K562 (cell line): ENCODE measurements at regions not wholly inside any gene's neighbourhood (a gene's known extent, or its start where the extent isn't known, plus 50 kb on each side); places are given as distances from the start of the nearest gene placed in this dataset.

Experiments
- ARID1B ChIP-seq: fragments of 450-650 bp; IDR thresholded peaks from 2 replicates; pipeline ENCODE4 v1.6.1; 2016; ENCODE audit warnings: antibody characterized with exemption, mild to moderate bottlenecking, inconsistent platforms
- ARID3A ChIP-seq: IDR thresholded peaks from 2 replicates; pipeline ENCODE4 v1.6.1; 2012; ENCODE audit warnings: low read depth, low read length, improper control_type of control experiment, borderline replicate concordance
- CTCF ChIP-seq, 3 experiments: IDR thresholded peaks in 2 of 3; conservative IDR thresholded peaks in 1 of 3; 2 replicates each; pipeline ENCODE4 v1.5.1; 2011 to 2012; ENCODE audit warnings: low read length in 3 of 3, mild to moderate bottlenecking in 3 of 3, control low read depth in 2 of 3, improper control_type of control experiment in 1 of 3, inconsistent platforms in 1 of 3, low read depth in 1 of 3, mixed read lengths in 1 of 3, moderate library complexity in 1 of 3; ENCODE audit not compliant: insufficient read depth in 2 of 3
- ERF ChIP-seq: fragments of 450-650 bp; formaldehyde crosslinking; IDR thresholded peaks from 2 replicates; pipeline ENCODE4 v1.4.0; 2020; ENCODE audit warnings: mild to moderate bottlenecking, mixed read lengths
- ETV1 ChIP-seq: fragments of 450-650 bp; conservative IDR thresholded peaks from 2 replicates; pipeline ENCODE4 v1.6.1; 2016; ENCODE audit warnings: missing genetic modification characterization, control low read depth, low read depth, missing compliant biosample characterization
- FOXM1 ChIP-seq, 2 experiments: fragments of 450-650 bp in 1 of 2; sonication (generic) in 1 of 2; formaldehyde crosslinking in 1 of 2; IDR thresholded peaks; 2 replicates each; pipeline versions ENCODE4 v1.6.1 to v1.9.0; 2017 to 2022; ENCODE audit warnings: low read depth in 2 of 2, mild to moderate bottlenecking in 2 of 2, missing genetic modification reagents in 1 of 2, moderate library complexity in 1 of 2
- MAFG ChIP-seq: fragments of 450-650 bp; conservative IDR thresholded peaks from 2 replicates; pipeline ENCODE4 v1.6.1; 2016; ENCODE audit warnings: missing genetic modification characterization, missing compliant biosample characterization
- POLR2A ChIP-seq: fragments of 450-650 bp; conservative IDR thresholded peaks from 2 replicates; pipeline ENCODE4 v1.6.1; 2016
- ZNF324 ChIP-seq: fragments of 250-450 bp; sonication (Bioruptor Pico); IDR thresholded peaks from 2 replicates; pipeline ENCODE4 v1.4.0; 2020; ENCODE audit warnings: mild to moderate bottlenecking
- ZNF507 ChIP-seq: conservative IDR thresholded peaks from 2 replicates; pipeline ENCODE4 v1.6.1; 2017; ENCODE audit warnings: missing genetic modification characterization, missing compliant biosample characterization
- TF ChIP-seq, protein P1 (sequence below), 2 experiments: fragments of 450-650 bp in 1 of 2; IDR thresholded peaks; 2 replicates each; pipeline ENCODE4 v1.6.1; 2011 to 2017; ENCODE audit warnings: low read depth in 2 of 2, antibody characterized with exemption in 1 of 2, borderline replicate concordance in 1 of 2, low read length in 1 of 2, mild to moderate bottlenecking in 1 of 2, mixed read lengths in 1 of 2; ENCODE audit not compliant: control insufficient read depth in 1 of 2
- TF ChIP-seq, protein P2 (sequence below): sonication (generic); formaldehyde crosslinking; IDR thresholded peaks from 2 replicates; pipeline ENCODE4 v1.8.0; 2022; ENCODE audit warnings: missing genetic modification reagents, mild to moderate bottlenecking, borderline replicate concordance
- TF ChIP-seq, protein P3 (sequence below): sonication (generic); formaldehyde crosslinking; IDR thresholded peaks from 2 replicates; pipeline ENCODE4 v1.8.0; 2022; ENCODE audit warnings: mild to moderate bottlenecking, missing genetic modification reagents
- TF ChIP-seq, protein P4 (sequence below): sonication (generic); formaldehyde crosslinking; IDR thresholded peaks from 2 replicates; pipeline ENCODE4 v1.8.0; 2022; ENCODE audit warnings: missing genetic modification reagents, mild to moderate bottlenecking, borderline replicate concordance

- no peak for TF ChIP-seq FOXM1 (IDR thresholded peaks at IDR 0.05; ENCODE audit: low read depth)
- TF ChIP-seq FOXM1 (CRISPR knock-in tag; IDR thresholded peaks at IDR 0.05; ENCODE audit: low read depth) = no peak
- TF ChIP-seq, protein P1, sequence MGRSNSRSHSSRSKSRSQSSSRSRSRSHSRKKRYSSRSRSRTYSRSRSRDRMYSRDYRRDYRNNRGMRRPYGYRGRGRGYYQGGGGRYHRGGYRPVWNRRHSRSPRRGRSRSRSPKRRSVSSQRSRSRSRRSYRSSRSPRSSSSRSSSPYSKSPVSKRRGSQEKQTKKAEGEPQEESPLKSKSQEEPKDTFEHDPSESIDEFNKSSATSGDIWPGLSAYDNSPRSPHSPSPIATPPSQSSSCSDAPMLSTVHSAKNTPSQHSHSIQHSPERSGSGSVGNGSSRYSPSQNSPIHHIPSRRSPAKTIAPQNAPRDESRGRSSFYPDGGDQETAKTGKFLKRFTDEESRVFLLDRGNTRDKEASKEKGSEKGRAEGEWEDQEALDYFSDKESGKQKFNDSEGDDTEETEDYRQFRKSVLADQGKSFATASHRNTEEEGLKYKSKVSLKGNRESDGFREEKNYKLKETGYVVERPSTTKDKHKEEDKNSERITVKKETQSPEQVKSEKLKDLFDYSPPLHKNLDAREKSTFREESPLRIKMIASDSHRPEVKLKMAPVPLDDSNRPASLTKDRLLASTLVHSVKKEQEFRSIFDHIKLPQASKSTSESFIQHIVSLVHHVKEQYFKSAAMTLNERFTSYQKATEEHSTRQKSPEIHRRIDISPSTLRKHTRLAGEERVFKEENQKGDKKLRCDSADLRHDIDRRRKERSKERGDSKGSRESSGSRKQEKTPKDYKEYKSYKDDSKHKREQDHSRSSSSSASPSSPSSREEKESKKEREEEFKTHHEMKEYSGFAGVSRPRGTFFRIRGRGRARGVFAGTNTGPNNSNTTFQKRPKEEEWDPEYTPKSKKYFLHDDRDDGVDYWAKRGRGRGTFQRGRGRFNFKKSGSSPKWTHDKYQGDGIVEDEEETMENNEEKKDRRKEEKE (IDR thresholded peaks at IDR 0.05; ENCODE audit: borderline replicate concordance in 1 of 2, control insufficient read depth in 1 of 2, low read depth in 2 of 2, low read length in 1 of 2) = no peak
- TF ChIP-seq, protein P2, sequence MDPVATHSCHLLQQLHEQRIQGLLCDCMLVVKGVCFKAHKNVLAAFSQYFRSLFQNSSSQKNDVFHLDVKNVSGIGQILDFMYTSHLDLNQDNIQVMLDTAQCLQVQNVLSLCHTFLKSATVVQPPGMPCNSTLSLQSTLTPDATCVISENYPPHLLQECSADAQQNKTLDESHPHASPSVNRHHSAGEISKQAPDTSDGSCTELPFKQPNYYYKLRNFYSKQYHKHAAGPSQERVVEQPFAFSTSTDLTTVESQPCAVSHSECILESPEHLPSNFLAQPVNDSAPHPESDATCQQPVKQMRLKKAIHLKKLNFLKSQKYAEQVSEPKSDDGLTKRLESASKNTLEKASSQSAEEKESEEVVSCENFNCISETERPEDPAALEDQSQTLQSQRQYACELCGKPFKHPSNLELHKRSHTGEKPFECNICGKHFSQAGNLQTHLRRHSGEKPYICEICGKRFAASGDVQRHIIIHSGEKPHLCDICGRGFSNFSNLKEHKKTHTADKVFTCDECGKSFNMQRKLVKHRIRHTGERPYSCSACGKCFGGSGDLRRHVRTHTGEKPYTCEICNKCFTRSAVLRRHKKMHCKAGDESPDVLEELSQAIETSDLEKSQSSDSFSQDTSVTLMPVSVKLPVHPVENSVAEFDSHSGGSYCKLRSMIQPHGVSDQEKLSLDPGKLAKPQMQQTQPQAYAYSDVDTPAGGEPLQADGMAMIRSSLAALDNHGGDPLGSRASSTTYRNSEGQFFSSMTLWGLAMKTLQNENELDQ (CRISPR knock-in tag) = no peak
- TF ChIP-seq ARID1B = no peak
- TF ChIP-seq ARID3A = no peak
- TF ChIP-seq MAFG (tag) = no peak
- TF ChIP-seq, protein P3, sequence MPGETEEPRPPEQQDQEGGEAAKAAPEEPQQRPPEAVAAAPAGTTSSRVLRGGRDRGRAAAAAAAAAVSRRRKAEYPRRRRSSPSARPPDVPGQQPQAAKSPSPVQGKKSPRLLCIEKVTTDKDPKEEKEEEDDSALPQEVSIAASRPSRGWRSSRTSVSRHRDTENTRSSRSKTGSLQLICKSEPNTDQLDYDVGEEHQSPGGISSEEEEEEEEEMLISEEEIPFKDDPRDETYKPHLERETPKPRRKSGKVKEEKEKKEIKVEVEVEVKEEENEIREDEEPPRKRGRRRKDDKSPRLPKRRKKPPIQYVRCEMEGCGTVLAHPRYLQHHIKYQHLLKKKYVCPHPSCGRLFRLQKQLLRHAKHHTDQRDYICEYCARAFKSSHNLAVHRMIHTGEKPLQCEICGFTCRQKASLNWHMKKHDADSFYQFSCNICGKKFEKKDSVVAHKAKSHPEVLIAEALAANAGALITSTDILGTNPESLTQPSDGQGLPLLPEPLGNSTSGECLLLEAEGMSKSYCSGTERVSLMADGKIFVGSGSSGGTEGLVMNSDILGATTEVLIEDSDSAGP (CRISPR knock-in tag) = no peak
- no peak for TF ChIP-seq ERF (CRISPR knock-in tag)
- TF ChIP-seq POLR2A = no peak
- TF ChIP-seq CTCF (IDR thresholded peaks at IDR 0.05 in 2 of 3, conservative IDR thresholded peaks at IDR 0.05 in 1 of 3; ENCODE audit: insufficient read depth in 2 of 3, low read depth in 1 of 3, low read length in 3 of 3) = no peak
- TF ChIP-seq ZNF507 (tag) = no peak
- TF ChIP-seq, protein P4, sequence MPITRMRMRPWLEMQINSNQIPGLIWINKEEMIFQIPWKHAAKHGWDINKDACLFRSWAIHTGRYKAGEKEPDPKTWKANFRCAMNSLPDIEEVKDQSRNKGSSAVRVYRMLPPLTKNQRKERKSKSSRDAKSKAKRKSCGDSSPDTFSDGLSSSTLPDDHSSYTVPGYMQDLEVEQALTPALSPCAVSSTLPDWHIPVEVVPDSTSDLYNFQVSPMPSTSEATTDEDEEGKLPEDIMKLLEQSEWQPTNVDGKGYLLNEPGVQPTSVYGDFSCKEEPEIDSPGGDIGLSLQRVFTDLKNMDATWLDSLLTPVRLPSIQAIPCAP (CRISPR knock-in tag) = no peak
- no peak for TF ChIP-seq ETV1 (tag)
- no peak for TF ChIP-seq ZNF324
Observed at GRCh38 chr17:13702266-13702665, 100.5 kb upstream of the HS3ST3A1 start.
